ENCODE measurements at regions not wholly inside any gene's neighbourhood (a gene's known extent, or its start where the extent isn't known, plus 50 kb on each side); places are given as distances from the start of the nearest gene placed in this dataset.

DNA sequence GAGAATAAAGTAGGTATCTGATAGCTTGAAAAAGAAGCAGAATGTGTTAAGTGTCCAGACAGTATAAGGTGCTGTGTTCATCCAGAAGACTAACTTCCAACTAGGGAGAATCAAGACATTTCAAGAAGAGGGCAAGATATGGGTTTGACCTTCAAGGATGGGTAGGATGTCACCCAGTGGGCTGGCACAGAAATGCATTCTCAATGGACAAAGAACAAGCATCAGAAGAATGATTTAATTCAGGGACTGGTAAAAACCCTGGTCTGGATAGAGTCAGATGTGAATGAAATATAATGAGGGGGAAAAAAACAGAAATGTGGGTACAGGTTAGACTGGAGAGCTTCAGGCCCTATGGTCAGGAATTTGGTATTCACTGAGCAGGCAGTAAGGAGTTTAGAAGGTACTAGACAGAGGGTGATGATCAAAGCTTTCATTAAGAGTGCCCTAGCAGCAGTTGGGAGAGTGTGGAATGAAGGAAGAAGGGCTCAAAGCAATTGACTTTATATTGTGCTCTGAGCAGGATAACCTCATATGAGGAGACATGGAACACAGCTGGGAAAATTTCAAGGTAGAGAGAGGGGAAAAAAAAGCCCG is 180.7 kb upstream of the ANK3 start:
- DNase-seq (ENCODE audit: extremely low spot score) = no peak
- ChIA-PET POLR2A (no interaction called here), CTCF (interaction anchor here (0.6 kb wide), 1 partner anchor 54 kb away, joined by 4 read pairs; no protein-coding TSS in a partner anchor)
- TF ChIP-seq BHLHE40 (IDR thresholded peaks at IDR 0.05; ENCODE audit: borderline replicate concordance) = no peak

DNA sequence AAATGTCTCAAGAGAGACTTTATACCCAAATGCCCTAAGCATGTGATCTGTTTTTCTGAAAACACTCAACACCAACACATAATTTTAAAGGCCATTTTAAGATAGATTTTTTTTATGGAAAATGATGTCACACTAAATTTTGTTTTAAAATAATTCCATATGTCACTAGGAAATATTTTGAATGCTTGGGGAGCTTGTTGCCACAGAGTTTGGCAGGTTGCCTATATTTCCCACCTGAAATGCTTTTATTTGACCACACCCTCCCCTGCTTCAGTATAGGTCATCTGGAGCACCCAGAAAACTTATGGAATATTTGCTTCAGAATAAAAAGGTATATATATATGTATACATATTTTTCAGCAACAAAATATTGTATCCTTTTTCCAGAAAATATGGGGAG is 180.0 kb upstream of the ANK3 start:
- CTCF ChIA-PET = no interaction called here
- TF ChIP-seq BHLHE40 (IDR thresholded peaks at IDR 0.05; ENCODE audit: borderline replicate concordance) (no peak), FOXA1 (IDR thresholded peaks at IDR 0.05) (no peak), ELF4 (IDR thresholded peaks at IDR 0.05) (no peak), ZNF384 (IDR thresholded peaks at IDR 0.05) (no peak), SP1 (IDR thresholded peaks at IDR 0.05) (no peak), FOXK2 (IDR thresholded peaks at IDR 0.05) (no peak), CTBP1 (IDR thresholded peaks at IDR 0.05; ENCODE audit: borderline replicate concordance) (no peak), NFRKB (IDR thresholded peaks at IDR 0.05) (no peak), ARNT (IDR thresholded peaks at IDR 0.05) (no peak), L3MBTL2 (conservative IDR thresholded peaks at IDR 0.05) (no peak), FOXM1 (IDR thresholded peaks at IDR 0.05; ENCODE audit: borderline replicate concordance) (no peak), LEF1 (IDR thresholded peaks at IDR 0.05; ENCODE audit: borderline replicate concordance) (no peak), SUZ12 (IDR thresholded peaks at IDR 0.05) (no peak), TARDBP (IDR thresholded peaks at IDR 0.05) (no peak), HDGF (IDR thresholded peaks at IDR 0.05; ENCODE audit: borderline replicate concordance) (no peak)
- TF ChIP-seq, protein P1, sequence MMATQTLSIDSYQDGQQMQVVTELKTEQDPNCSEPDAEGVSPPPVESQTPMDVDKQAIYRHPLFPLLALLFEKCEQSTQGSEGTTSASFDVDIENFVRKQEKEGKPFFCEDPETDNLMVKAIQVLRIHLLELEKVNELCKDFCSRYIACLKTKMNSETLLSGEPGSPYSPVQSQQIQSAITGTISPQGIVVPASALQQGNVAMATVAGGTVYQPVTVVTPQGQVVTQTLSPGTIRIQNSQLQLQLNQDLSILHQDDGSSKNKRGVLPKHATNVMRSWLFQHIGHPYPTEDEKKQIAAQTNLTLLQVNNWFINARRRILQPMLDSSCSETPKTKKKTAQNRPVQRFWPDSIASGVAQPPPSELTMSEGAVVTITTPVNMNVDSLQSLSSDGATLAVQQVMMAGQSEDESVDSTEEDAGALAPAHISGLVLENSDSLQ (IDR thresholded peaks at IDR 0.05) = no peak
- no peak for DNase-seq (ENCODE audit: extremely low spot score)
- POLR2A ChIA-PET = no interaction called here

DNA sequence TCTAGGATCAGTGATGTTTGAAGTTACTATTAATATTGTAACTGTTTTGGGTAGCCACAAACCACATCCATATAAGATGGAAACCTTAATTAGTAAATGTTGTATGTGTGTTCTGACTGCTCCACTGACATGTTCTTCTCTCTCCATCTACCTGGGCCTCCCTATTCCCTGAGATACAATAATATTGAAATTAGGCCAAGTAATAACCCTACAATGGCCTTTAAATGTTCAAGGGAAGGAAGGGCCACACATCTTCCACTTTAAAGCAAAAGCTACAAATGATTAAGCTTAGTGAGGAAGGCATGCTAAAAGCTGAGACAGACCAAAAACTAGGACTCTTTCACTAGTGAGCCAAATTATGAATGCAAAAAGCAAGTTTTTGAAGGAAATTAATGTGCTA is 176.4 kb upstream of the ANK3 start:
- no peak for TF ChIP-seq FOXK2 (IDR thresholded peaks at IDR 0.05)
- TF ChIP-seq, protein P1 (IDR thresholded peaks at IDR 0.05) = no peak
- TF ChIP-seq HDGF (IDR thresholded peaks at IDR 0.05; ENCODE audit: borderline replicate concordance) = no peak
- TF ChIP-seq BHLHE40 (IDR thresholded peaks at IDR 0.05; ENCODE audit: borderline replicate concordance) = no peak
- TF ChIP-seq SP1 (IDR thresholded peaks at IDR 0.05) = no peak
- TF ChIP-seq SUZ12 (IDR thresholded peaks at IDR 0.05) = no peak
- no peak for TF ChIP-seq FOXM1 (IDR thresholded peaks at IDR 0.05; ENCODE audit: borderline replicate concordance)
- TF ChIP-seq FOXA1 (IDR thresholded peaks at IDR 0.05) = no peak
- no peak for TF ChIP-seq TARDBP (IDR thresholded peaks at IDR 0.05)
- TF ChIP-seq ARNT (IDR thresholded peaks at IDR 0.05) = no peak
- TF ChIP-seq CTBP1 (IDR thresholded peaks at IDR 0.05; ENCODE audit: borderline replicate concordance) = no peak
- TF ChIP-seq NFRKB (IDR thresholded peaks at IDR 0.05) = no peak
- TF ChIP-seq L3MBTL2 (conservative IDR thresholded peaks at IDR 0.05) = no peak
- TF ChIP-seq ELF4 (IDR thresholded peaks at IDR 0.05) = no peak
- no peak for TF ChIP-seq LEF1 (IDR thresholded peaks at IDR 0.05; ENCODE audit: borderline replicate concordance)
- no peak for TF ChIP-seq ZNF384 (IDR thresholded peaks at IDR 0.05)
- POLR2A ChIA-PET = no interaction called here
- CTCF ChIA-PET = no interaction called here
- no peak for DNase-seq (ENCODE audit: extremely low spot score)

DNA sequence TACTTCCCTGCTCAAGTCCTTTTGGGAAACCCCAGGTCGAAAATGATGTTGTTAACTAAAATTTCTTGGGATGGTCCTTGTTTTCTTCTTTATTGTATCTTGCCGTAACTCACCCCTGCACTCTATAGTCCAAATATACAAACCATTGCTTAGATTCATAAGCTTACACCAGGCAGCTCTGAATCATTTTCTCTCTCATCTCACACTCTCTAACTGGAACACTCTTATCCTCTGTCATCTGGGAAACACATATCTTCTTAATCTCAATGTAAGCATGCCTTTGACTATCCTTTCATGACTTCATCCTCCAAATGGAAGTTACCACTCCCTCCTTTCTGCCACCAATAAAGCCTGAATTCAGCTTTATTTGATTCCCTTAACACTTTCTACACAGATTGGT is 175.8 kb upstream of the ANK3 start:
- DNase-seq (ENCODE audit: extremely low spot score) = no peak

DNA sequence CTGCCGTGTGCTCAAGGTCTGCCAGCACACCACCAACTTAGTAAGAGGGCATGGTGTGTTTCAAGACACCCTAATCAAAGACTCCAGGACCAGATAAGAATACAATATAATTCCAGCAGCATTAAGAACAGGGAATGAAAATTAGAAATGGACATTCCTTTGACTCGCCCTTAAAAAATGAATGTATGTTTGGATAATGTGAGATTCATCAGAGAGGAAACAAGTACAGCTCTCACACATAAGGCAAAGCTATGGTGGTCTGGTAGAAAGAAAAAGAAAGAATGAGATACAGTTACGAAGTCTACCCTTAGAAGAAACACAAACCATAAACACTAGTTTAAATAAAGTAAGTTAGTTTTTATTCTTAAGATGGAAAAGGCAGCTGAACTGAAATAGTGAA is 174.8 kb upstream of the ANK3 start:
- CTCF ChIA-PET = no interaction called here
- TF ChIP-seq ZNF384 (IDR thresholded peaks at IDR 0.05) (no peak), FOXM1 (IDR thresholded peaks at IDR 0.05; ENCODE audit: borderline replicate concordance) (no peak), CTBP1 (IDR thresholded peaks at IDR 0.05; ENCODE audit: borderline replicate concordance) (no peak), LEF1 (IDR thresholded peaks at IDR 0.05; ENCODE audit: borderline replicate concordance) (no peak), NFRKB (IDR thresholded peaks at IDR 0.05) (no peak)
- TF ChIP-seq, protein P1 (IDR thresholded peaks at IDR 0.05) = no peak

More for the DNA sequence above, 175.8 kb upstream of the ANK3 start:
- ChIA-PET POLR2A (no interaction called here), CTCF (no interaction called here)
- TF ChIP-seq ELF4 (IDR thresholded peaks at IDR 0.05) = no peak
- TF ChIP-seq NFRKB (IDR thresholded peaks at IDR 0.05) = no peak
- TF ChIP-seq, protein P1 (IDR thresholded peaks at IDR 0.05) = no peak

DNA sequence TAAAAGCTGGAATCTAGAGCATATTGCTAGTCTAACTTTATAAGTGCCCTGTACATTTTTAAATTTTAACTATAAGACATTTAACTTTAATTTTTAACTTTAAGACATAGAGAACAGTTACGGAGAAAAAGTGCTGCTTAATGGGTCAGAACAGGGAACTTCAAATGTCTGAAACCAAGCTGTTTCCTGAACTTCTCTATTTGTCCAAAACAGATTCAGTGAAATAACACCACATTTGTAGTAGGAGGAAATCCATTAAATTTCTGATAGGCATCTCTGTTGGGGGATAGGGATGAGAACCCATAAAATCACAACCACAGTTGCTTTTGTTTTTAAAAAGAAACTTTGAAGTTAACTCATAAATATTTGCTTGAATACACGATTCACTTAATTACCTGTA is 170.8 kb upstream of the ANK3 start:
- TF ChIP-seq NFRKB (IDR thresholded peaks at IDR 0.05) (no peak), FOXA1 (IDR thresholded peaks at IDR 0.05) (no peak), LEF1 (IDR thresholded peaks at IDR 0.05; ENCODE audit: borderline replicate concordance) (no peak), HDGF (IDR thresholded peaks at IDR 0.05; ENCODE audit: borderline replicate concordance) (no peak), CTBP1 (IDR thresholded peaks at IDR 0.05; ENCODE audit: borderline replicate concordance) (no peak), ARNT (IDR thresholded peaks at IDR 0.05) (no peak)
- ChIA-PET CTCF (no interaction called here), POLR2A (no interaction called here)
- DNase-seq (ENCODE audit: extremely low spot score) = no peak

More for the DNA sequence above, 174.8 kb upstream of the ANK3 start:
- DNase-seq (ENCODE audit: extremely low spot score) = no peak
- POLR2A ChIA-PET = no interaction called here

Data from HEK293T (cell line).